ENCODE measurements at regions not wholly inside any gene's neighbourhood (a gene's known extent, or its start where the extent isn't known, plus 50 kb on each side); places are given as distances from the start of the nearest gene placed in this dataset.

- no peak for DNase-seq
Measured at GRCh38 chr4:136219592-136220125, 1312.6 kb downstream of the PCDH18 start.

GRCh38 chr4:136203199-136203598 lies 1329.1 kb downstream of the PCDH18 start:
- no peak for DNase-seq

- DNase-seq, result no peak
Measured at GRCh38 chr4:136198358-136198757, 1333.9 kb downstream of the PCDH18 start.

GRCh38 chr4:136194962-136195361 lies 1337.3 kb downstream of the PCDH18 start:
- no peak for DNase-seq

- DNase-seq, result no peak
Measured at GRCh38 chr4:136186650-136187049, 1345.6 kb downstream of the PCDH18 start.

GRCh38 chr4:136183513-136183912 lies 1348.8 kb downstream of the PCDH18 start:
- DNase-seq, result no peak

GRCh38 chr4:136156947-136157346 lies 1375.3 kb downstream of the PCDH18 start:
- DNase-seq, result no peak

- no peak for DNase-seq
Measured at GRCh38 chr4:136150046-136150445, 1382.2 kb downstream of the PCDH18 start.

GRCh38 chr4:136136601-136137000 lies 1395.7 kb downstream of the PCDH18 start:
- DNase-seq, result no peak

GRCh38 chr4:136124251-136124745 lies 1408.0 kb downstream of the PCDH18 start:
- DNase-seq, result no peak

GRCh38 chr4:136121426-136121825 lies 1410.9 kb downstream of the PCDH18 start:
- DNase-seq, result no peak

DNA sequence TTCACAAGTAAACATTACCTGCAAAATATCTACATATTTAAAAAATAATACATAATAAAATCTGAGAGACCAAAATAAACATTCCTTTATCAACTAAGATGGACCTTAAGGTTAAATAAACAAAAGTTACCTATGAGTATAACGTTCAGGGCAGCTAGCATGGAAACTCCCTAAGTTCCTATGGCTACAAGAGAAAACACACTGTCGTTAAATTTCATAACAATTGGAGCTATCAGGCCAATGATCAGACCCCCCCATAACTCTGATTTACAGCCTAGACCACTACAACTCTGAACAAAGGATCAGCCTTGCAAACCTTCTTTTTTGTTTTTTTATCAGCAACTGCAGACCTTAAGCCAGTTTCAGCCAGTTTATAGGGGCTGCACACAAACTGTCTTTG lies 1418.4 kb downstream of the PCDH18 start:
- DNase-seq, result no peak

DNA sequence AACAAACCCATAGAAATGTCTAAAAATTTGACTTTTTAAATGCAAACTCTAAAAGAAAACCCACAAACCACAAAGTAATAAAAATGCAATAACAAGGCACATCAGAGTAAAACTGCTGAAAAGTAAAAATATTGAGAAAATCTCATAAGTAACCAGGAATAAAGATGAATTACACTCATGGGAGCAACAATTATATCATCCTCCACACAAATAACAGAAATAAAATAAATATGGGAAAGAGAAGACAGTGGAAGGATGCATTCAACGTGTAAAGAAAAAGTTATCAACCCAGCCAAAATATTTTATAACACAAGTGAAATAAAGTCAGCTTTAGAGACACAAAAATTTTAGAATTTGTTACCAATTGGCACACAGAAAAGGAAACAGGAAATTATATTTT lies 1420.2 kb downstream of the PCDH18 start:
- no peak for DNase-seq

DNA sequence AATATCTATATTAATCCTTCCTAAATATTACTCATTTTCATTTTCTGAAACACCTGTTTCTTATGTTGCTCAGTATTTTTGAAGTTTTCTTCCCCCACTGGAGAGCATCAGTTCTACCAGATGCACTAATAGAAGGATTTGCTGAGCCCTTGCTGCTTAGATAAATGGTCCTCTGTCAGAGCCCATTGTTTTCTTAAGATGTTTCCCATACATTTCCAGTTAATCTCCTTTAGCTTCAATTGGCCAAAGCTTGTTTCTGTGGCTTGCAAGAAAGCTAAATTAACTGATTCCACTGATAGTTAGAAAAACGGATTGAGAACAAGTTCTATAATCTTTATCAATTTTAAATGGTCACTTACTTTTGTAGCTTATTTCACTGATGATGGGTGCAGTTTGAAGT lies 1425.5 kb downstream of the PCDH18 start:
- DNase-seq, result no peak

DNA sequence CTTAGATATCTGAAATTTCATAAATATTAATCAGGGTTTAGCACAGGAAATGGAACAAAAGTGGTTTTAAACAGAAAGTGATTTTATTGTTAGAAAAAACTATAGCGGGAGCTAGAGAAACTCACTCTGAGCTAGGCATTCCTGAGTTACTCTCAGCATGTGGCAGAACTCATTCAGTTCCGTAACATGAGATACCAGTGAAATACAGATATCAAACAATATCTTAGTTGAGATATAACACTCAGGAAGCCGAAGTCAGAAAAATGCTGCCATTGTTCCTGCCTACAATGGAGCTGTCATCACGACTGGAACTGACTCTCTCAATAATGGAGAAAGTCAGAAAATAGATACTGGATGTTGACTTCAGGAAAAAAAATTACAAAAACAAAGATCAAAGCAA lies 1428.7 kb downstream of the PCDH18 start:
- DNase-seq, result no peak

- no peak for DNase-seq
Measured at GRCh38 chr4:136097676-136098075, 1434.6 kb downstream of the PCDH18 start.

DNA sequence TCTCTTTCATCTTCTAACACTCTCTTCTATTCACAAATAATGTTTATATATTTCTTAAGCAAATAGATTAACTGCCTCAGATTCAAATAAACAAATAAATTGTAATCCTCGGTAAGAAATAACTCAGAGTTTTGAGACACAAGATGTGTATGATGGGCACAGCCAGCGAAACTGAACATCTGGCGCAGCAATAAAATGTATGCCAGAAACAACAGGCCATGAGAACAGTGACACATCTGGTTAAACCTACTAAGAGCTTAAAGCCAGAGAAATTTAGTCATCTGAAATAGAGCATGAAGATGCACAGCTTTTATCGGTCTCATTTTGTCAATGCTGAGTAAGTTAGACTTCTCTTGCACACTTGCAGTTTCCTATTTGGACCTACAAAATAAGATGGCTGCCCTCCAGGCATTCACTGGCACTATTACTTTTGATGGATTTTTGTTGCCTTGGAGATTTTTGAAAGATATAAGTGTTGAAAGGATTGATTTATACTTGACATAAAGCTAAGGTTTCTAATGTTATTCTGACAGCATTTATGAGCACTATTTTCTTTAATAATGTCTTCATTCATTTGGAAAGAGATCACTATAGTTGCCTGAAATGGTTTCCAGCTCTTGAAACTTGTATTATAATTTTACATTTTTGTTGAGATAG lies 1444.0 kb downstream of the PCDH18 start:
- no peak for DNase-seq

- DNase-seq, result no peak
Measured at GRCh38 chr4:136078976-136079375, 1453.3 kb downstream of the PCDH18 start.

DNA sequence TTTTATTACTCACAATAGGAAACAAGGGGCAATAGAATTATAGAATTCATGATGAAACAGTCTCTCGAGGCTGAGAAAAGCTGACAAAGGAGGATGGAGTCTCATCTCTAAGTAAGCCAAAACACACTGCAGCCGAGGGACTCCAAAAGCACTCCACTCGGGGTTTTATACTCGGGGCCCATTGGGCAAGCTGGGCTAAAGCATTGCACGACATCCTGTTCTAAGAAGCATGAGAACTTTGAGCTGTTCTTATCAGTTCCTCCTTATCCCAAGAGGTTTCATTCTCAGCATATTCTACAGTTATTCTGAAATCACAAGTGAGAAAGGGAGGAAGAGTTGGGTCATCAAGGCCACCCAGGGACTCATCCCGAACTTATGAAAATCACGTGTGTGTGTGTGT lies 1475.5 kb downstream of the PCDH18 start:
- DNase-seq, result no peak

GRCh38 chr4:136055360-136055759 lies 1476.9 kb downstream of the PCDH18 start:
- DNase-seq, result no peak

DNA sequence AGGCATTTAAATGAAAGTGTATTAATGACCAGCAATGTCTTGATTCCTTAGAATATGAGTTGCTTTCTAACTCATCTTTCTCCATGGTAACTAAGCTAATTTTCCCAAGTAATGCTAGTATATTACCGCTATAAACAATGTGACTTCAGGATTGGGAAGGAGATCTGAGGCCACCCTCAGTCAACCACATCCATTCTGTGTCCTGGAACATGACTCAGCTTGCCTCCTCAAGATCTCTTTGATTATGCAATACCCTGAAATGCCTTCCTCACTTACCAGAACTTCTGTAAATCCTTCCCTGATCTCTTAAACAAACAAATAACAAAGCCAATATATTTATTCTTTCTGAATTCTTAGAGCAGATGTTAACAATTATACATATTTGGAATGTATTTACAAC lies 1495.5 kb downstream of the PCDH18 start:
- DNase-seq, result no peak

DNA sequence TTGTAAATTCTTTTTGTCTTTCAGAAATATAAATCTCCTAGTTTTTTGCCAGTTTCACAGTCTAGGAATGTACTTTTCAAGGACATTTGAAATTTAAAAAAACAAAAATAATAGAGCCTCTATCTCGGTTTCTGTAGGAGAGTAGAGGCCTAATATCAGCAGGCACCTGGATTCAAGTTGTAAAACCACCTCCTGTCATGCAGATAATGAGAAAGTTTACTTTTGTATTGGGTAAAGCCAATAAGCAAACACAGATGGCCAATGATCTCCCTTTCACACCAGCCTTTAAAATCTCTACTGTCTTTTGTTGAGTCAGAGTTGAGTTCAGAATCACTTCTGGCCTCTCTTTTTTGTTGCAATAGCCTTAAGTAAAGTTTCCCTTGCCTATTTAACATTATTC lies 1499.9 kb downstream of the PCDH18 start:
- DNase-seq, result no peak

DNA sequence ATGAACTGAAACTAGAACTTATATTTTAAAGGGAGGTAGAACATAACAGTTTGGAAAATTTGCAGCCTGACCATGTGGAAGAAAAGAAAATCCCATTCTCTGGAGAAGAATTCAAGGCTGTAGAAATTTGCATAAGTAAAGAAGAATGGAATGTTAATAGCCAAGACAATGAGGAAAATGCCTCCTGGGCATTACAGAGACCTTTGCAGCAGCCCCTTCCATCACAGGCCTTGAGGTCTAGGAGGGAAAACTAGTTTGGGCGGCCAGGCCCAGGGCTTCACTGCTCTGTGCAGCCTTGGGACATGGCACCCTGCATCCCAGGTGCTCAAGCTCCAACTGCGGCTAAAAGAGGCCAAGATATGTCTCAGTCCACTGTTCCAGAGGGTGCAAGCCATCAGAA lies 1506.8 kb downstream of the PCDH18 start:
- no peak for DNase-seq

GRCh38 chr4:136017556-136017955 lies 1514.7 kb downstream of the PCDH18 start:
- DNase-seq, result no peak

- DNase-seq, result no peak
Measured at GRCh38 chr4:136012220-136012619, 1520.1 kb downstream of the PCDH18 start.
